GM12865 (cell line): ENCODE measurements at regions not wholly inside any gene's neighbourhood (a gene's known extent, or its start where the extent isn't known, plus 50 kb on each side); places are given as distances from the start of the nearest gene placed in this dataset.
"Not testable (repeated sequence)": the region's sequence is repeated elsewhere in the genome, so short reads cannot be mapped to it uniquely, and the experiment has no call there.

Source experiments
- DNase-seq: peaks from one replicate; pipeline ENCODE4 v3.0.0; 2010; ENCODE audit warnings: low read depth
- H3K4me3 ChIP-seq: 2 replicates; pipeline ENCODE4 v1.5.1; 2011; ENCODE audit warnings: mild to moderate bottlenecking, low read depth, low read length, control low read depth
- TF ChIP-seq, protein P1 (sequence below): IDR thresholded peaks from 2 replicates; pipeline ENCODE4 v1.5.1; 2011; ENCODE audit warnings: low read length, control low read depth, low read depth, inconsistent platforms; ENCODE audit not compliant: insufficient read depth; ENCODE audit errors: missing control alignments

DNA sequence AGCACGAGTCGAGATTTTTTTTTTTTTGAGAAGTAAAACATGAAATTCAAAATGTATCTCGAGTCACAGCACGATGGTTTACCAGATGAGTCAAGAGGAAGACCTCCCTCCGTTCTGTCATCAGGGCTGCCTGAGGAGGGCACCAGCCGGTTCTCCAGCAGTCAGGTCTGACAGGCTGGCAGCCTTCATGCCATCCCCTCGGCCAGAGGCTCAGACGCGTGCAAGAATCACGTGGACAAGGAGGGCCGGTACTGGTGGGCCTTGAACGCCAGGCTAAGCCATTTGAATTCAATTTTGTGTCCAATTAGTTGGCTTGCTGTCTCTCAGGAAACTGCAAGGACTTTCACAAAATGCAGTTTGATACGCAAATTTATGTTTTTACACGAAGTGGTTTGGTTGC is 1412.2 kb downstream of the BRD1 start:
- TF ChIP-seq, protein P1, sequence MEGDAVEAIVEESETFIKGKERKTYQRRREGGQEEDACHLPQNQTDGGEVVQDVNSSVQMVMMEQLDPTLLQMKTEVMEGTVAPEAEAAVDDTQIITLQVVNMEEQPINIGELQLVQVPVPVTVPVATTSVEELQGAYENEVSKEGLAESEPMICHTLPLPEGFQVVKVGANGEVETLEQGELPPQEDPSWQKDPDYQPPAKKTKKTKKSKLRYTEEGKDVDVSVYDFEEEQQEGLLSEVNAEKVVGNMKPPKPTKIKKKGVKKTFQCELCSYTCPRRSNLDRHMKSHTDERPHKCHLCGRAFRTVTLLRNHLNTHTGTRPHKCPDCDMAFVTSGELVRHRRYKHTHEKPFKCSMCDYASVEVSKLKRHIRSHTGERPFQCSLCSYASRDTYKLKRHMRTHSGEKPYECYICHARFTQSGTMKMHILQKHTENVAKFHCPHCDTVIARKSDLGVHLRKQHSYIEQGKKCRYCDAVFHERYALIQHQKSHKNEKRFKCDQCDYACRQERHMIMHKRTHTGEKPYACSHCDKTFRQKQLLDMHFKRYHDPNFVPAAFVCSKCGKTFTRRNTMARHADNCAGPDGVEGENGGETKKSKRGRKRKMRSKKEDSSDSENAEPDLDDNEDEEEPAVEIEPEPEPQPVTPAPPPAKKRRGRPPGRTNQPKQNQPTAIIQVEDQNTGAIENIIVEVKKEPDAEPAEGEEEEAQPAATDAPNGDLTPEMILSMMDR = no peak
- DNase-seq = no peak
- H3K4me3 ChIP-seq = no peak overlapping the region

DNA sequence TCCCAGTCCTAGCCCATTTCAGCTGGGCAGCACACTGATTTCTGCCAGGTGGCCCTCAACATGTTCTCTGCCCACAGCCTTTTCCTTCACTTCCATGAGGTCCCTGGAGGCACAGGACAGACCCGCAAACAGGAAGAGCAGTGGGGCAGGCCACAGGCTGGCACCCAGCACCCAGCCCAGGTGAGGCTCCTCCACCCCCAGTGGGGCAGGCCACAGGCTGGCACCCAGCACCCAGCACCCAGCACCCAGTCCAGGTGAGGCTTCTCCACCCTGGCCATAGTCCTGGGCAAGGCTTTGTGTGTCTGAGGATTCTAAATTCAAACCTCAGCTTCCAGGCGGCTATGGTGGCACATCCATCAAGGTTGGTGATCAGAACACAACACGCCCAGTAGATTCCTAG is 1413.0 kb downstream of the BRD1 start:
- no peak overlapping the region for H3K4me3 ChIP-seq
- TF ChIP-seq, protein P1 = no peak
- DNase-seq = no peak

DNA sequence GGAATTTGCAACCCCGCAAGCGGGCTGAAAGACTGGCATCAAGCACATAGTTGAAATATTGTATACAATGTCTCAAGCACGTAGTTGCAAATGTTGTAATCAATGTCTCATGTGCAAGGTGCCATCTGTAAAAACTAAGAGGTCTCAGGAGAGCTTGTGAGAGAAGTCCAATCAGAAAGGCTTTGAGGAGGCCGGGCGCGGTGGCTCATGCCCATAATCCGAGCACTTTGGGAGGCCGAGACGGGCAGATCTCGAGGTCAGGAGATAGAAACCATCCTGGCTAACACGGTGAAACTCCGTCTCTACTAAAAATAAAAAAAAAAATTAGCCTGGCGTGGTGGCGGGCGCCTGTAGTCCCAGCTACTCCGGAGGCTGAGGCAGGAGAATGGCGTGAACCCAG is 1414.7 kb downstream of the BRD1 start:
- not testable (repeated sequence) for H3K4me3 ChIP-seq, DNase-seq

DNA sequence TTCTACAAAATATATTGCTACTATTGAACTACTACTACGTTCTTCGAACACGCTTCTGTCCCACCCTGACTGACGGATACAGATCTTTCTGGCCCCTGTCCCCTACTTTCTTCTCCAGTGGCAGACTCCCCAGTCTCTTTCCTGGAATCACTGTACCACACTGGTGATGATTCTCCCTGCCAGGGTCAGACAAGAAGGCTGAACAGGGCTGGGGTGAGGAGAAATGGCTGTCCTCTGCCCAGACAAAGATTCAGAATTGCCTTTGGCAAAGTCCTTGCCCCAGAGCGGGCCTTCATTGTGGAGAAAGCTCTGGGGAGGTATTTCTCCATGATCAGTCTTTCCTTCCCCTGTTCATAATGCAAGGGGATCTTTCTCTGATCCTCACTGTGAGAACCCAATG is 1417.1 kb downstream of the BRD1 start:
- no peak for DNase-seq
- no peak overlapping the region for H3K4me3 ChIP-seq
- TF ChIP-seq, protein P1 = no peak

DNA sequence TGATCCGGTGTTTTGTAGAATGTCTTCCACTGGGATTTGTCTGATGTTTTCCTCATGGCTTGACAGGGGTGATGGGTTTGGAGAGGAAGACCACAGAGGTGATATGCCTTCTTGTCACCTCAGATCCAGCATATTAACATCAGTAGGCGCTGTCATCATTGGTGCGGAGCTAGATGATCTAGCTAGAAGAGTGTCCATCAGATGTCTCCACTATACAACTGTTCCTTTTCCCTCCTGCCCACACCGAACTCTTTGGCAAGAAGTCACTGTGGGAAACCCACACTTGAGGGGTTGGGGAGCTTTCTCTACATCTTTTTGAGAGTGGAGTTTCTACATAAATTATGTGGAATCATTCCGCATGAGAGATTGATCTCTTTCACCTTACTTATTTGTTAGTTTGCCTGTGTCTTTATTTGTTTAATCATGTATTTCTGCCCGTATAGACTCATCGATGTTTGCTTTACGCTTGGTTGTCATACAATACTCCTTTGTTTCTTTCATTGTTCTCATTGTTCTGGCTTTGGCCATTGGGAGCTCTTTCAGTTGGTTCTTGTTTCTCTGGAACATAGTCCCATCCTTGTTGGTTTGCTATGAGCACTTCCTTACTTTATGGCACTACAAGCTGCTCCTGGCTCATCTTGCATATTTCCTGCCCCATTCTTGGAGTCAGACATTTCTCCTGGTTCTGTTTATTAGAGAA is 1420.3 kb downstream of the BRD1 start:
- TF ChIP-seq, protein P1 = no peak
- H3K4me3 ChIP-seq = no peak overlapping the region
- DNase-seq = no peak

DNA sequence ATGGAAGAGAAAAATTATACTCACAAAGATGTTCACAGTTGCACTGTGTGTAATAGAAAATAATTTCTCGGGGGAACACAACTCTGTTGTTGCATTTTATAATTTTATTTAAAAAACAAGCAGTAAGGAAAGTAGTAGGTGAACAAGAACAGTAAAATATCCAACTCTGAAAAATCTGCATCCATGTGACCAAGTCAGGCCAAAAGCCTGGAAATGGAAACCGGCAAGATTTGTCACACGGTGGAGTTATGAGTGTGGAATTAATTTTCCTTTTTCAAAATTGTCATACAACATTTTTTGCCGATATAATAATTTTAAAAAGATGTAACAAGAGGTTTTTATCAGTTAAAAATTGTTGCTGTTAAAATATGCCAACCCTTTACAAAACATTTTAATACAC is 1421.5 kb downstream of the BRD1 start:
- no peak overlapping the region for H3K4me3 ChIP-seq
- DNase-seq = no peak
- TF ChIP-seq, protein P1 = no peak

DNA sequence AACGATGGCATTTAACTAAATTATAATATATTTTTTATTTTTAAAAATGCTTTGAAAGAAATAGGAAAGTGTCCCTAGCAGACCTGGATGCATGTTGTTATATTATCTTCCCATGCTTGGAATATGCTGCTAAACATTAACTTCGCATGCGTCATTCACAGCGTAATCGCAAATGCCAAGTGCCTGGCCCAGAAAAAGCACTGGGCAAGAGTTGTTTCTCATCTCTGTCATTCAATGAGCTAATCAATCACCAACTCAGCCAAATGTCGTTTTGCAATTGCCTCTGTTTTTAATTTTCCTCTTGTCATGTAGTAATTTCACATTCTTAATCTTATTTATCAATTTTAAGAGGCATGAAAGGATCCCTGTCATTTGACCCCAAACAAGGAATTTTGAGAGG is 1421.9 kb downstream of the BRD1 start:
- no peak overlapping the region for H3K4me3 ChIP-seq
- no peak for DNase-seq
- TF ChIP-seq, protein P1 = no peak
